ENCODE measurements at regions not wholly inside any gene's neighbourhood (a gene's known extent, or its start where the extent isn't known, plus 50 kb on each side); places are given as distances from the start of the nearest gene placed in this dataset.

DNA sequence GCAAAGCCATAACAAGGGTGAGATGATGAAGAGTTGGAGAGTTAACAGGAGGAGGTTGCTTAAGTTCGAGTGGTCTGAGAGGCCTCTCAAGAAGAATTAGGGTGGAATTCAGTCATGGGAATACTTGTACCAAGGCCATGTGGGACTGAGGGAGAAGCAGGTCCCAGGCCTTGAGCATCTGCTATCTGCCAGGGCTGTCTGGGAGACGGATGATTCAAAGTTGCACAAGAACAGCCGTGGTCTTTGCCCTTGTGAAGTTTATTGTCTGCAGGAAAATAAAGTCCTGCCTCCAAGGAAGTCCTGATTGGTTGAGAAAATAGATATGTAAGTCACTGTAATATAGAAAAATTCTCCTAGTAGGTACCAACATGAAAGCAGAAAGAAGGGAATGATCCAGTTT lies 178.8 kb upstream of the RFC3 start:
- Histone ChIP-seq H3K9me3 (replicated peaks; ENCODE audit: insufficient read depth, low read length) (no peaks in the 10 kb centered on the region), H3F3A (ENCODE audit: insufficient read depth, low read length) (no peaks in the 10 kb centered on the region), H3K79me2 (ENCODE audit: low read length) (no peaks in the 10 kb centered on the region), H3K9me2 (replicated peaks; ENCODE audit: insufficient read depth, low read length) (no peaks in the 10 kb centered on the region), H4K20me1 (ENCODE audit: insufficient read depth, low read length) (no peaks in the 10 kb centered on the region), H3K4me1 (ENCODE audit: low read length) (no peaks in the 10 kb centered on the region), H2AFZ (ENCODE audit: low read length) (no peak overlapping the region), H3K36me3 (replicated peaks; ENCODE audit: insufficient read depth, low read length) (no peaks in the 10 kb centered on the region), H3K4me3 (ENCODE audit: low read length) (no peak overlapping the region), H3K27me3 (replicated peaks; ENCODE audit: insufficient read depth, low read length) (no peaks in the 10 kb centered on the region), H3K9ac (ENCODE audit: low read length) (no peak overlapping the region), H3K4me2 (ENCODE audit: low read depth, low read length) (no peak overlapping the region), H3K27ac (ENCODE audit: low read length) (no peak overlapping the region)
- TF ChIP-seq EZH2 (optimal IDR thresholded peaks at IDR 0.05; ENCODE audit: low read depth, low read length) (no peak), EZH2phosphoT487 (IDR thresholded peaks at IDR 0.05; ENCODE audit: low read length) (no peak)
- TF ChIP-seq, protein P1, sequence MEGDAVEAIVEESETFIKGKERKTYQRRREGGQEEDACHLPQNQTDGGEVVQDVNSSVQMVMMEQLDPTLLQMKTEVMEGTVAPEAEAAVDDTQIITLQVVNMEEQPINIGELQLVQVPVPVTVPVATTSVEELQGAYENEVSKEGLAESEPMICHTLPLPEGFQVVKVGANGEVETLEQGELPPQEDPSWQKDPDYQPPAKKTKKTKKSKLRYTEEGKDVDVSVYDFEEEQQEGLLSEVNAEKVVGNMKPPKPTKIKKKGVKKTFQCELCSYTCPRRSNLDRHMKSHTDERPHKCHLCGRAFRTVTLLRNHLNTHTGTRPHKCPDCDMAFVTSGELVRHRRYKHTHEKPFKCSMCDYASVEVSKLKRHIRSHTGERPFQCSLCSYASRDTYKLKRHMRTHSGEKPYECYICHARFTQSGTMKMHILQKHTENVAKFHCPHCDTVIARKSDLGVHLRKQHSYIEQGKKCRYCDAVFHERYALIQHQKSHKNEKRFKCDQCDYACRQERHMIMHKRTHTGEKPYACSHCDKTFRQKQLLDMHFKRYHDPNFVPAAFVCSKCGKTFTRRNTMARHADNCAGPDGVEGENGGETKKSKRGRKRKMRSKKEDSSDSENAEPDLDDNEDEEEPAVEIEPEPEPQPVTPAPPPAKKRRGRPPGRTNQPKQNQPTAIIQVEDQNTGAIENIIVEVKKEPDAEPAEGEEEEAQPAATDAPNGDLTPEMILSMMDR (IDR thresholded peaks at IDR 0.05; ENCODE audit: low read length): no peak
- DNase-seq: no peak

DNA sequence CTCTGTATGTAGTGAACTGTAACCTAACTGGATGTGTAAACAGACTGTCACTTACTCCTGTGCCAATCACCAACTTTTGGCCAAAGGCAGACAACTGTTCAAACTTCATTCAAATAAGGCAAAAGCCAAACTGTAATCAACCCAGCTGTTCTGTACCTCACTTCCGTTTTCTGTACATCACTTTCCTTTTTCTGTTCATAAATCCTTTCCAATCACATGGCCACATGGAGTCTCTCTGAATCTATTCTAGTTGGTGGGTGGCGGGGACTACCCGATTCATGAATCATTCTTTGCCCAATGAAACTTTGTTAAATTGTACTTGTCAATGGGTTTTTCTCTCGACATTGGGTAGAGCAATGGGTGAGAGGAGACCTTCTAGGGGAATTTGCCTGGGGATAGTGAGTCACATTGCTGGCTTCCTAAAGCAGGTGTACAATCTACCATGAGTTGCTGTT lies 178.3 kb upstream of the RFC3 start:
- Histone ChIP-seq H3K9me2 (replicated peaks; ENCODE audit: insufficient read depth, low read length) (no peaks in the 10 kb centered on the region), H3K4me2 (ENCODE audit: low read depth, low read length) (no peak overlapping the region), H3F3A (ENCODE audit: insufficient read depth, low read length) (no peaks in the 10 kb centered on the region)

DNA sequence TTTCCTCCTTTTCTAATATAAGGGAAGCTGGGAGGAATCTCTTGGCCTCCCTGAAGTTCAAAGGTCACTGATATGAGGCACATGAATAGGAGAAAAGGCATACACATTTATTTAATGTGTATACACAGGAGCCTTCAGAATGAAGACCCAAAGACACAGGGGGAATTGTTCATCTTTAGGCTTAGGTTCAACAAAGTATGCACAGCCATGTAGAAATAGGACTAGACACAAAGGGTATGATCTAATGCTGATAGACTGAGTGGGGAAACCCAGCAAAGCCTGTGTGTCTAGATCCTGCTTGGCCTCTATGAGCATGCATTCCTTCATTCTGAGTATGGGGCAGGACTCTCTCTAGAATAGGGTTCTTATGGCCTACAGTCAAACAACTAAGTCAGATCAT lies 177.1 kb upstream of the RFC3 start:
- Histone ChIP-seq H3K9ac (ENCODE audit: low read length) (no peak overlapping the region), H3K27ac (ENCODE audit: low read length) (no peak overlapping the region), H3F3A (ENCODE audit: insufficient read depth, low read length) (no peaks in the 10 kb centered on the region), H3K4me1 (ENCODE audit: low read length) (no peaks in the 10 kb centered on the region), H3K36me3 (replicated peaks; ENCODE audit: insufficient read depth, low read length) (no peaks in the 10 kb centered on the region), H3K79me2 (ENCODE audit: low read length) (no peaks in the 10 kb centered on the region), H3K9me3 (replicated peaks; ENCODE audit: insufficient read depth, low read length) (no peaks in the 10 kb centered on the region), H3K9me2 (replicated peaks; ENCODE audit: insufficient read depth, low read length) (no peaks in the 10 kb centered on the region), H3K4me3 (ENCODE audit: low read length) (no peak overlapping the region), H3K4me2 (ENCODE audit: low read depth, low read length) (no peak overlapping the region), H4K20me1 (ENCODE audit: insufficient read depth, low read length) (no peaks in the 10 kb centered on the region), H2AFZ (ENCODE audit: low read length) (no peak overlapping the region), H3K27me3 (replicated peaks; ENCODE audit: insufficient read depth, low read length) (no peaks in the 10 kb centered on the region)
- no peak for DNase-seq
- no peak for TF ChIP-seq EZH2 (optimal IDR thresholded peaks at IDR 0.05; ENCODE audit: low read depth, low read length)
- no peak for TF ChIP-seq EZH2phosphoT487 (IDR thresholded peaks at IDR 0.05; ENCODE audit: low read length)
- TF ChIP-seq, protein P1 (IDR thresholded peaks at IDR 0.05; ENCODE audit: low read length): no peak

More for the DNA sequence above, 178.3 kb upstream of the RFC3 start:
- H3K27me3 ChIP-seq (replicated peaks; ENCODE audit: insufficient read depth, low read length): no peaks in the 10 kb centered on the region
- no peaks in the 10 kb centered on the region for H4K20me1 ChIP-seq (ENCODE audit: insufficient read depth, low read length)
- no peak overlapping the region for H3K4me3 ChIP-seq (ENCODE audit: low read length)
- H2AFZ ChIP-seq (ENCODE audit: low read length): no peak overlapping the region
- H3K79me2 ChIP-seq (ENCODE audit: low read length): no peaks in the 10 kb centered on the region
- no peaks in the 10 kb centered on the region for H3K36me3 ChIP-seq (replicated peaks; ENCODE audit: insufficient read depth, low read length)
- no peak overlapping the region for H3K27ac ChIP-seq (ENCODE audit: low read length)
- H3K9ac ChIP-seq (ENCODE audit: low read length): no peak overlapping the region
- H3K4me1 ChIP-seq (ENCODE audit: low read length): no peaks in the 10 kb centered on the region
- TF ChIP-seq, protein P1 (IDR thresholded peaks at IDR 0.05; ENCODE audit: low read length): no peak
- no peak for TF ChIP-seq EZH2 (optimal IDR thresholded peaks at IDR 0.05; ENCODE audit: low read depth, low read length)
- TF ChIP-seq EZH2phosphoT487 (IDR thresholded peaks at IDR 0.05; ENCODE audit: low read length): no peak
- H3K9me3 ChIP-seq (replicated peaks; ENCODE audit: insufficient read depth, low read length): no peaks in the 10 kb centered on the region
- no peak for DNase-seq
